ENCODE measurements at regions not wholly inside any gene's neighbourhood (a gene's known extent, or its start where the extent isn't known, plus 50 kb on each side); places are given as distances from the start of the nearest gene placed in this dataset.
"Not testable (repeated sequence)": the region's sequence is repeated elsewhere in the genome, so short reads cannot be mapped to it uniquely, and the experiment has no call there.

DNA sequence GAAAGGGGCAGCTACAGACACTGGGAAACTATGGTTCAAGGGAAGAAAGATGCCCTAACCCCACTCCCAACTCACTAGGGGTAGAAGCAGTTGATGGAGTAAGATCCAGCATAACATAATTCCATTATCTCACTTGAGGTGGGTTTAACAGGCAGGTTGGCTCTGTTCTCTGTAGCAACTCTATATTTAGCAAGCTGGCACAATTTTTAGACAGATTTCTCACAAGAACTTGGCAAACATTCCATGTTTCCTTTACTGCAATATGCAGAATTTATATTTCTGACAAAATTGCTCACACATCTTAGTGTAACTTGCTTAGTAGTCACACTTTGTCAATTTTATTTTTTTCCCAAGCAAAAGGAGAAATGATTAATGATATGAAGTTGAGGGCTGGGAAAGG is 475.4 kb downstream of the RMST start:
- DNase-seq, result no peak

DNA sequence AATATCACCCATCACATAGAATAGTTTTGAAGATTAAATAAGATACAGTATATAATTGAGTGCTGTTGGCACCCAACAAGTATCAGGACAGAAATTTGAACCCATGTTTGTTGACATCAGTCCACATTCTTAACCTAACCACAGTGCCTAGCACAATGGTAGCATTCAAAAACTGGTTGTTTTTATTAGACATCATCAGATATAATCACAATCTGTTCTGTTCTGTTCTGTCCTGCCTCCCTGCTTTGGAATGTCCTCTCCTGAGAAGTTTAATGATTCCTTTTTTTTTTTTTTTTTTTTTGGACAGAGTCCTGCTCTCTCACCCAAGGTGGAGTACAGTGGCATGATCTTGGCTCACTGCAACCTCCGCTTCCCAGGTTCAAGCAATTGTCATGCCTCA is 476.6 kb downstream of the RMST start:
- no peak for DNase-seq

DNA sequence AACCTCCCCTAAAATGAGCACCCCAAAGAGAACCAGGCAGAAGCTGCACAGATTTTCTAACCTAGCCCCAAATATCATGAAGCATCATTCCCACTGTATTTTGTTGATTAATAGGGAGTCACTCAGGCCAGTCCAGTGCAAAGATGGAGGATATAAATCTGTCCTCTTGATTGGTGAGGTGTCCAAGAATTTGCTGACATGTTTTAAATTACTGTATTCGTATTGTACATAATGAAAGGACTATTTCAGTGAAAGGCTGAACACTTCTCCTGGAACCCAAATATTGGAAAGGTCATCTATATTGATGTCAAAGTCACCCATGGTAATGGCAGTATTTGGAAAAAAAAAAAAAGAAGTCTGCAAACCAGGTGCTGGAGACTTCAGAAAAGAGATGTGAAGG is 477.5 kb downstream of the RMST start:
- DNase-seq, result no peak

DNA sequence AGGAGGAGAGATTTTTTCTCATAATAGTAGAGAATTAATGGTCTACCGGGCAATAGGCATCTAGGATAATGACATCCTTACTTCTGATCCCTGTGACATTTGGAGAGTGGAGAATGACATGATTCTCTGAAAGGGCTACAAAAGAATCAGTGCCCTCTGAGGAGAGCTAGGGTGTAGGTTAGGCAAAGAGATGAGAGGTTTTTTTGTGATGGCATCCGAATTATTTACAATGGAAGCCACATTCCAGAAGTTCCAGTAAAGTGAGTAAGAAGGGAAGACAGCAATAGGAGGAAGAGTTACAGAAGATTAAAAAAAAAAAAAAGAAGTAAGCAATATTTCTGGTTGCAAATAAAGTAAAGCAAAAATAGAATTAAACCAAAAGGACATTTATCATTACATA is 478.0 kb downstream of the RMST start:
- DNase-seq, result no peak

DNA sequence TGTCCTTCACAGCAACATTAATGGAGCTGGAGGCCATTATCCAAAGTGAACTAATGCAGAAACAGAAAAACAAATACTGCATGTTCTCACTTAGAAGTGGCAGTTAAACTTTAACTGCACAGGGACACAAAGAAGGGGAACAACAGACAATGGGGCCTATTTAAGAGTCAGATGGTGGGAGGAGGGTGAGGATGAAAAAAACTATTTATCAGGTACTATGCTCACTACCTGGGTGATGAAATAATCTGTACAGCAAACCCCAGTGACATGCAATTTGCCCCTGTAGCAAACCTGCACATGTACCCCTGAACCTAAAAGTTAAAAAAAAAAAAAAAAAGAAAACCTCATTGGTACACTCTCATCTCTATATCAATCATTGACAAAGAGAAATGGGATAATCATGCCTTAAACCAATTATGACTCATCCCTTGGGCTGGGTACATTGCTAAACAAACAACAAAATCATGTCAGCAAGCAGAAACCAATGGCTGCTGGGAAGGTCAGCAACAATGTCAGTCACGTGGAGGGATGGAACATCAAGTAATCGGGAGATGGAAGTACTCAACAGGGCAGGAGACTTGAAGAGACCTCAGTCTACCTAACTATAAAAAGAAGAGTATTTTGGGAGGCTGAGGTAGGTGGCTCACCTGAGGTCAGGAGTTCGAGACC is 479.2 kb downstream of the RMST start:
- DNase-seq, result no peak

DNA sequence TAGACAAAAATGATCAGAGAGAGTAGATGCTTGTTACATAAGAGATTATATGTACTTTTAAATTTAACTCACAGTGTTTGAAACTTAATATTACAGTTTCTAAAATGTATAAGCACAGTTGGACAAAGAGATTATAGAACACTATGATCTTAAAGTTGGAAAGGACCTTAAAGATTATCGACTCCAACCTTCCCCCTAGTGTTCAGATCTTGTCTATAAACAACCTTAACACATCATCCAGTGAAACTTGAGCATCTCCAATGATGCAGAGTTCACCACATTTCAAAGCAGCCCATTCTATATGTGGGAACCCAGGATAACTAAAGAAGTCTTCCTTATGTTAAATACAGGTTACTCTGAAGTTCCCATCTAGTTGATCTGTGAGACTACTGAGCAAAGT is 480.8 kb downstream of the RMST start:
- no peak for DNase-seq

DNA sequence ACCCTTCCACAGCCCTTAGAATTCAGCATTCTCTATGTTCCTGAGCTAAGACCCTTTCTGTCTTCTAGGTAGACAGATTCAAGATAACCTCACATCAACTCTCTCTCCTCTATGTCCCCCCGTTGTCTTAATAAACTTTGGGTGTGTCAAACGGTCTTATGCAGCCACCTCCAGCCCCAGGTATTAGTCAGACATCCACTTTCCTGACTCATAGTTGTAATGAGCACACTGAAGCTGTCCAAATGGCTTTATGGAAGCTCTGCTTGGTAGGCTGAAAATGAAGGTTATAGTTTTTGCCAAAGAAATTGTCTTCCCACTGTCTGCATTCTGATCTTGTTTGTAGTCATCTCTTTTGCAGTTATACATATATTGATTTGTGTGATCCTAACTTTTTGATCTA is 482.0 kb downstream of the RMST start:
- DNase-seq, result no peak

DNA sequence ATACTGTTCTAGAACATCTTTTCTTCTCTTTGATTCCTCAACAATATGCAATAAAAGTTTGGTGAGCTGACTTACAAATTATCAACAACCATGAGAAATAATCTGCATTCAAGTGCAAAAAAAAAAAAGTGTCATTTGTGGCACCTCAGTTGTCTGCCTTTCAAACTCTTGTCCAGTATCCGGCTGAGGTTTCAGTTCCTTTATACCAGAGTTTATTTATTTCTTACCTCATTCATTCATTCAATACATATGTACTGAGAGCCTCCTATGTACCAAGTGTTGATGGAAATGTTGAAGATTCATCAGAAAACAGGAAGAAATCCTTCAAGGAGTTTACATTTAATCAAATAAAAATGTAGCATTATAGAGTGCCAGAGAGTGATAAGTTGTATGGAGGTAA is 484.1 kb downstream of the RMST start:
- DNase-seq, result no peak

DNA sequence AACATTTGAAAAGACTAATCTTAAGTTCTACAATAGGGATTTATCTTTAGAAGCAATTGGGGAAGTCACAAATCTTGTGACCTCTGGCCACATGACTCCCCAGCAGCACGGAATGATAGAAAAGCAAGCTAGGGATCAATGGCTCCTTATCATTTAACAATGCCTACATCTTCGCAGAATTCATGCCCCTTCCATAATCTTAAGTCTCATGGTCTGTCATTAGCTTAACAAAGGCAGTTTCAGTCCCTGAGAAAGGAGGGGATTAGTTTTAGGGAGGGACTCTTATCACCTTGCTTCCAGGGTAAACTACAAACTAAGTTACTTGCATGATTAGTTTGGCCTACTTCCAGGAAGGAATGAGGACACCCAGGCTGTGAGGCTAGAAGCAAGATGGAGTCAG is 486.0 kb downstream of the RMST start:
- DNase-seq, result no peak

DNA sequence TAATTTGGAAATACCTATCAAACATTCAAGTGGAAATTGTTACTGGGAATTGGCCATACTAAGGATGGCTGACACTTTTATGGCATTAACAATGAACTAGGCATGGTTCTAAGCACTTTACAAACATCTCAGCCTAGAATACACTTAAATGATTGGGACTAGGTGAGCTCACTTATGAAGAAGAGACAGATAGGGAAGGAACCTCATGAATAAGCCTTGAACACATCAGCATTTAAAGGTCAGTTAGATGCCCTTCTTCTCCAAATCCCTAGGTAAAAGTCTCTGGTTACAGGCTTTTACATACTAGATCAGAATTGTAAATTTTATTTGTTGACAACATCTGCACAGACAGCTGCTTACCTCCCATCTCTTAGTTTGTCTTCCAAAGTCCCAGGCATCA is 488.6 kb downstream of the RMST start:
- no peak for DNase-seq

DNA sequence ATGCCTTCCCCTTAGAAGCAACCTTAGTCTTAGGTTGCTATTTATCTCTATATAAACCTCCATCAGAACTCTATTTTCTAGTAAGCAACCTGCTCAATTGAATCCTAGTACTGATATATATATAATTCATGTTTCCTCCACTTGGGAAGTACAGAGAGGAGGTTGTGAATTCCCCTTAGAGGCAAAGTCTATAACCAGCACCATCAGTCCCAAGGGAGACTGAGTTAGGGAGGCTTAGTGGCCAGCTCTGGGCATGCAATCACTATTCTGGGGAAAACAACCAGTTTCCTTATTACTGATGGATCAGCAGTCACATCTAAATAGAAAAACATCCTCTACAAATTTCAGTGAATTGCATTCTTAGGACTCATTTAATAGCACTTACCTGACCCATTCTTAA is 489.1 kb downstream of the RMST start:
- no peak for DNase-seq

DNA sequence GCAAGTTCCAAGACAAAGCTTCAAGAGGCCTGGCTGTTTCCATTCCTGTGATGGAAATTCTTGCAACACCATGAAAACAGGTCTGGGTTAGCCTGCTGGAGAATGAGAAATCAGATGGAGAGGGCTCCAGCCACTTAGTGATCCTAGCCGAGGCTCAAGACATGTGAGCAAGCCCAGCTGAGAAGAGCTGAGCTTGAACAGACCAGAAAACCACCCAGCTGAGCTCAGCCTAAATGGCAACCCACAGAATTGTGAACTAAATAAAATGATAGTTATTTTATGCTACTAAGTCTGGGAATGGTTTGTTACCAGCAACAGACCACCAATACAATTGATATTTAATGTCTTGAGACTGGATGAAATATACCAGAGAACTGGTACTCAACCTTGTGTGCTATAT is 494.5 kb downstream of the RMST start:
- DNase-seq, result no peak

DNA sequence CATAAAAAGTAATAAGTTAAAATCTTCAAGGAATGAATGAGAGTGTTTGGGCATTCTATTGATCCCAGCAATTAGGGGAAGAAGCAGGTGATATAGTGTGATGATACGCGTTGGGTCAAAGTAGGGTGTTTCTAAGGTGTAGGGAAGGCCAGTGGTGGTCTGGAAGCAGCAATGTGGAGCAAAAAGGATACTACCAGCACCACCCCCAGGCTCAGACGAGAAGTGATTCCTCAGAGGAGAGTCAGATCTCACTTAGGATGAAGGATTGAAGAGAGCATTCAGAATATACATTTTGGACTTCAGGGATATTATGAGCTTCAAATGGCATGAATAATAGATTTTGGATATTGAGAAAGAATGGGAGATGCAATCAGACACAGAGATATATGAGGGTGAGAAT is 497.6 kb downstream of the RMST start:
- no peak for DNase-seq

DNA sequence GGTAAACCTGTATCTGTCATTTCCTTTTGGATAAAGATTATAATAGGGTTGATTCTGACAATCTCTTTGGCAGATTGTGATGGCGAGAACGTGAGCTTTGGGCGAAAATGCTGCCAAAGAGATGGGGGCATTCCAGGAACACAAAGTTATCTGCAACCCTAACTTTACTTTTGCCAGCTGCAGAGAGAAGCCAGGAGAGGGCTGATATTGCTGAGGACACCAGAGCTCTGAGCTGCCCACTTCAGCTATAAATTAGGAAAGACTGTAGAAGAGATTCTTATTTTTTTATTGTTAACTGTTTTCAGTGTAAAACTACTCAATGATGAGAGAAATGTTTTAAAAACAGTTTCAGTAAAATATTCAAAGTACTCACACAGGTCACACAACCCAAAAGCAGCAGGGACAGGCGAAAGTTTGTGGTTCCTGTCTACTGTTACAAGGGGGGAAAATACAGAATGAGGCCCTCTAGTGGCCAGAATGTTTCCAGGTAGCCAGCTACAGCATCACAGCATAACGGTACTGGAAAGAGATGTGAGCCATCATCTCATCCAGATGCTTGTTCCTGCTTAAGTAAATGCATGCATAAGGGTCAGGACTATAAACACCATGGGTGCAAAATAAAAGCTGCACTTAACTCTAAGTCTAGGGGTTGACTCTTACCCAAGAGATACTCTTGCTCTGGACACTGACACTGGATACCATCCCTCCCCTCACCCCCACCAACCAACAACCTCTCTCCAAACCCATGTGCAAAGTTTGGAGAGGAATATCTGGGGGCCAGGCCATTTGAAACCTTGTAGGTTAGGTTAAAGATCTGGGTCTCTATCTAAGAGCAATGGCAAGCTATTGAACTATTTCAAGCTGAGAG is 498.4 kb downstream of the RMST start:
- no peak for DNase-seq

DNA sequence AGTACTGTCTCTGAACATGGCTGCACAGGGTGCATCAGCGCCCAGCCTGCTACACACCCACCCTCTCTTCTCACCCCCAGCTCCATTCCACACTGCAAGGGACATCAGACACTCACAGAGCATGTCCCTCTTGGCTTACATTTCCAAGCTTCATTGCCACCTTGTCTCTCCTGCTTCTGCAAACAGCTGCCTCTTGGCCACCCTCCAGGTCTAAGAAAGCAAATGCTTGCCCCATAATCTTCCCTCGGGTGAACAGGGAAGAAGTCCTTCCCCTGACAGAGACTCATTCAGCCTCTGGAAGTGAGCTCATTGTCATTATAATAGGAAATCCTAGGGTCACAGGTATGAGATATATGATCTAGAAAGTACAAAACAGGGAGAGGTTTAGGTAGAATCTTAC is 505.2 kb downstream of the RMST start:
- no peak for DNase-seq

DNA sequence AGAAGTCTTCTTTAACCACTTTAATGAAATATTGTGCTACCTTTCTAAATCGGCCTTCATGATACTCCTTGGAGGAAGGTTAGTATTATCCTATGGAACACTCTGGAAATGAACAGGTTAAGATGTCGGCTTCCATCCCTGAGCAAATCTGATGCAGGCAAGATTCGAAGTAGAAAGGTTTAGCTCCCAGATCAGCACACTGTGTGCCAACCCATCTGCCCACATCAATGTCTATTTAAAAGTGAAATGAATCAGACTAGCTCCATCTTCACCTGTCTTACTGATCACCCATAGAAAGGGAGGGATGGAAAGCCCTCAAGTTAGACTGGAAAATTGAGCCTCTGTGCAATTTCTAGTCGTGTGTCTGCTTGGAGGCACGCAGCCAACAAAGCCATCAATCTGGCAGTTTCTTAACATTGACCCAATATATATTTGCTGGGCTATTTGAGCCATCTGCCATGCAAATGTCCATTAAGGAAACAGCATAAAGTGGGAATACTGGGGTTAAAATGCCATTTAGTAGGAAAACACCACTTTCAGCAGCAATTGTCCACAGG is 506.1 kb downstream of the RMST start:
- no peak for DNase-seq

DNA sequence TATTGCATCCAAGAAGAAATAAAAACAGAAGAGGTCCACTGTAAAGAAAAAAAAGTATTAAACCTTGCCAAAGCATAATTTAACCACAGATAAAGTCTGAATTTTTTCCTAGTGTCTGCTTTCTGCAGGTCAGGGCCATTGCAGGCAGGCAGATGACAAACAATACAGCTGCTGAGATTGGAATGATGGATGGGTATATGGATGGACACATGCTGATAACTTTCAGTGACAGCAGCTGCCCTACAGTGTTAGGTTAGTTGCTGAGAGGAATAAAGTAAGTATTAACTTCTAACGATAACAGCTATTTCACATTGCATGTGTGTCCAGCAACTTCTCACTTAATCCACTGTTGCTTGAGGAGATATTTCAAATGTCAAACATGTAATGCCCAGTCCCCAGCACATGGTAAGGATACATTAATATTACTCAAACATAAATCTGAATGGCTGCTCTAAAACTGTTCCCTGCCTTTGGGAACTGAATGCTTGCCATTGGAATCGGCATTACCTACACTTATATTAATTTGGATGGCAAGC is 515.3 kb downstream of the RMST start:
- no peak for DNase-seq

DNA sequence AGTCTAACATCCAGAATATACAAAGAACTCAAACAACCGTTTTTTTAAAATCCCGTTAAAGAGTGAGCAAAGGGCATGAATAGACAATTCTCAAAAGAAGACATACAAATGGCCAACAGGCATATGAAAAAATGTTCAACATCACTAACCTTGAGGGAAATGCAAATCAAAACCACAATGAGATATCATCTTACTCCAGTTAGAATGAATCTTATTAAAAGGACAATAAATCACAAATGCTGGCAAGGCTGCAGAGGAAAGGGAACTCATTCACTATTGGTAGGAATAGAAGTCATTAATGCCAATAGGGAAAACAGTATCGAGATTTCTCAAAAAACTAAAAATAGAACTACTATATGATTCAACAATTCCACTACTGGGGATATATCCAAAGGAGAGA is 520.1 kb downstream of the RMST start:
- DNase-seq, result no peak

DNA sequence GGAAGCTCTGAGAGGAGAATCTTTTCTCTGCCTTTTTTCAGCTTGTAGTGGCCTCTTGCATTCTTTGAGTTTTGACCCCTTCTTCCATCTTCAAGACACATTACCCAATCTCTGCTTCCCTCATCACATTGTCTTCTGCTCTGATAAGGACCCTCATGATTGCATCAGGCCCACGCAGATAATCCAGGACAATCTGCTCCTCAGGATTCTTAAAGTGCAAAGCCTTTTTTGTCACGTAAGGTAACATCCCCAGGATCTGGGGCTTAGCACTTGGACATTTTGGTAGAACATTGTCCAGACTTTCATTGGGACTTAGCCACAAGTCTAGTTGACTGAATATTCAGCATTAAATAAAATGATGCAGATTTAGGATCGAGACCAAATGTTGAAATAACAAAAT is 521.2 kb downstream of the RMST start:
- DNase-seq, result no peak

DNA sequence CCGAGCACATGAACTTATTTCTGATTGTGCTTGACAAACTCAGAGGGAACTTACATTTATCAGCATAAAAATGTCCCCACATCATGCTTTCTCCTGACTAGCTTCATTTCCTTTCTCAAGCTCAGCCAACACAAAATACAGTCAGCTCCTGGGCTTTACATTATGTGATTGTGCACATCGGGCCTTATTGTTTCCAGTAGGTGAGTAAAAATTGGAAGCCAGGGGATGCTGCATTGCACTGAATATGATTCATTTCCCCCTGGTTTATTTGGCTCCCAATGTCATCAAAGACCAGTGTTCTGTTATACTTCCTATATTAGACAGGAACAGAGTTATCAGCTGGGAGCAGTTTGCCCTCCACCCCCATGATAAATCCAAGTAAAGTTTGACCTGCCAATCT is 521.8 kb downstream of the RMST start:
- DNase-seq, result no peak

DNA sequence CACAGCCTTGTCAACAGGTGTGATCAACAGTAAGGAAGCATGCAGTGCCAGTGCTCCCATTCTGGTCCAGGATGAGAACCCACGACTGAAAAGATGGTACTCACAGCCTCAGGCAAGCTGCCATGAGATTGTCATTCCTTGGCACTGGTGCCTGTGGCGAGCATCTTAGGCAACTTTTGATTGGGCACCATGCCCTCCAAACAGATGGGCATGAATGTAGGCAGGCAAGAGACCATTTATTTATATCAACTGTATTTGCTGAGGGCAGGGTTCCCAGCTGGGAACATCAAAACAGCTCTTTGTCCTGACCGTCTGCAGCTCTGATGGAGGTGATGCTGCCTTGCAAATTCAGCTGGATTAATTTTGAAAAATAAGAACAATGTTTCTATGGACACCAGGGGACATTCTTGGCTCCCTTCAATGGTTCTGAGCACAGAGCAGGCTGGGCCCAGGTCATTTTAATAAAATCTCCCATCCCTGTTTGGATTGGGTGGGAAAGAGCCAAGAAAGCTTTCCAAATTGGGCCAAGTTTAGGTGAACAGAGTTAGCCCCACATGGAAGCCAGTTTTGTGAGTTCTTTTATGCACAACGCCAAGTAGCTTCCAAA is 522.5 kb downstream of the RMST start:
- DNase-seq, result no peak

DNA sequence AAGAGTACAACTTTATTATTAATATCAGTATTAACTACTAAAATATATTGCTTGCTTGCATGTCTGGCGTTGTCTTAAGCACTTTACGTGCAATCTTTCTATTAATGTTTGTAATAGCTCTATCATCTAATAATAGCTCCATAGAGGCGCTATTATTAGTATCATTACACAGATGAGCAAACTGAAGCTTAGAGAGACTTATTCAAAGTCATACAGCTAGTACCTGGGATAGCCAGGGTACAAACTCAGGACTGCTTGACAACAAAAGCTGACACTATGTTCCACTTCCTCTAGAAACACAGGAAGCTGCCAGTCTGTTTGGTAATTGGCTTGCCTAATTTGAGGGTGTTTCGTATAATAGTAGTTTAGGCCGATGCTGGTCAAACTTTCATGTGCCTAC is 523.2 kb downstream of the RMST start:
- no peak for DNase-seq

DNA sequence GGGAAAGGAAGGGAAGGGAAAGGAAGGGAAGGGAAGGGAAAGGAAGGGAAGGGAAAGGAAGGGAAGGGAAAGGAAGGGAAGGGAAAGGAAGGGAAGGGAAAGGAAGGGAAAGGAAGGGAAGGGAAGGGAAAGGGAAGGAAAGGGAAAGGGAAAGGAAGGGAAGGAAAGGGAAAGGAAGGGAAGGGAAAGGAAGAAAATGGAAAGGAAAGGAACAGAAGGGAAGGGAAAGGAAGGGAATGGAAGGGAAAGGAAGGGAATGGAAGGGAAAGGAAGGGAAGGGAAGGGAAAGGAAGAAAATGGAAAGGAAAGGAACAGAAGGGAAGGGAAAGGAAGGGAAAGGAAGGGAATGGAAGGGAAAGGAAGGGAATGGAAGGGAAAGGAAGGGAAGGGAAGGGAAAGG is 526.0 kb downstream of the RMST start:
- DNase-seq, result not testable (repeated sequence)
